ENCODE measurements at regions not wholly inside any gene's neighbourhood (a gene's known extent, or its start where the extent isn't known, plus 50 kb on each side); places are given as distances from the start of the nearest gene placed in this dataset.
"Not testable (repeated sequence)": the region's sequence is repeated elsewhere in the genome, so short reads cannot be mapped to it uniquely, and the experiment has no call there.

DNA sequence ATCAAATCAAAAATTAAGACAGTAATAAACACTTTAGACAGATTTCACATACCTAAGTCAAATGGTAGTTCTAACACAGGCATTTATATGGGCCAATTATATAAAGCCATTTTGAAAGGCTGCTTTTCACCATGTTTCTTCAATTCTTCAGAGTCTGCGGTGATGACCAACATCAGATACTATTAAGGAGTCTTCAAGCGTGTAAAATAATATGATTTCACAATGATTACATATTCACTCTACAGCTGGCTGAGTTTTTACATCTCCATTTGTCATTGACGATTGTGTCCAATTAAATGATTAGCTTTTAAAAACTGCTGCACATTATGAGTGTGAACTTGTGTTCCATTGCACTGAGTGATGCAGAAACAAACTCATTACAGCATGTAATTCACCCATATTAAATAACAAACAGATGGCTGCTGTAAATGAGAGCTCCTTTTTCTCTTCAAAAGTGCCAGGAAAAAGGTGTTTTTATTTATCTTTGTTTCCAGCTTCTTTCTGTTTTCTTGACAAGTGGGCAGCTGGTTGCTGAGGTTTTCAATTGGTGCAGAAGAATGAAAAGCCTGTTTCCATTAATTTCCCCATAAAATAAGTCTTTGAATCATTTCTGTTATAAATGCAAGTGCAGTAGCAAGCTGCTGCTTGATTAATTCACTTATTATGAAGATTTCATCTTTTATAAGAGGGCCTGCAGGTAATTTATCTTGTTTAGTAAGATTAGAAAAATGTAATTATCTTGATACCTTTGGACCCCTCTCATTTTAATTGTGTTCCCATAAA lies 676.1 kb upstream of the KLHL1 start:
- no peak for DNase-seq (ENCODE audit: low spot score)

DNA sequence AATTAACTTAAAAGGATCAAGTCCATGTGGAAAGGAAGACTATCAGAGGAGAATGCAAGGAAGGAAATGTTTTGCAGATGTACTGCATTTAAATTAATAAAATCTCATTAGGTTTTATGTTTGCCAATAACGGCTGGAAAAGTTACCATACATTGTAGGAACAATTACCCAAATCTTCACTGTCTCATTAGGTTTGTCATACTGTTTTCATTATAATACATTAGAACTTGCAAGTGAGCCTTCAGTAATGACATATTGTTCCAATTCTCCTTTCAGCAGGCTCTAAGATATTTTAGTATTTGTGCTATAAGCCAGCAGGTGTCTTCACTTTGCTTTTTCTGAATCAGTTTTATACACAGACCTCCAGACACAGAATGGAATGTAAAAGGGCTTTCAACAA lies 661.6 kb upstream of the KLHL1 start:
- DNase-seq (ENCODE audit: low spot score), result no peak

DNA sequence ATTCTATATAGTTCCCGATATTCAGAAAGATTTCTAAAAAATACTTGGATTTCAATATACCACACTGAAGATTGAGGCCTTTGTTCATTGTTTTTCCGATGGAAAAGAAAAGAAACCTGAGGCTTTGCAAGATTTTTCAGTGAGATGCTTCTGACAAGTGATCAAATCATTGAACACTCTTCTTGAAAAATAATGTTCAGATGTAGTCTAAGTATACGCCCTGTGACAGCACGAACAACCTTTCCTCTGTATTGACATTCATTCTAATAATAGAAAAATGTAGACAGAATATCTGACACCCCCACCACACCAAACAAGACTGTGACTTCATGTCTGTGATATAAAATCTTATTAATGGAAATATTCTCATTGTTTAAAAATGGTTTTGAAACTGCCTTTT lies 650.7 kb upstream of the KLHL1 start:
- DNase-seq (ENCODE audit: low spot score), result no peak

GRCh38 chr13:70756088-70756487 lies 647.8 kb upstream of the KLHL1 start:
- DNase-seq (ENCODE audit: low spot score), result no peak

DNA sequence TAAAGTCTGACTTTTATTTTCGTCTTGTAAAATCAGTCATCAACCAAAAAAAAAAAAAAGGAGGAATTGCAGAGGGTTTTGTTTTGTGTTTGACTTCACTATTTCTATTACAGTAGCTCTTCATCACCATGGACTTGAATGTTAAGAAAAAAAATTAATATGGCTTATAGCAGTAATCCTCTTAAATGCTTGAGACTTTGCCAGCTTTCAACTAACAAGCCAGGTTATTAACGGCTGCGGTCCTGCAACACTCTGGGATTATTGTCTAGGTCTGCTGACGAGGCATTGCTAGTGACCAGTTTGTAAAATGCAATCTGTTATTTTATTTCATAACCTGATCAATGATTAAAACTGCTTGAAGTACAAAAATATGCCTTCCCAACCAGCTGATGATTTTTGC lies 647.2 kb upstream of the KLHL1 start:
- DNase-seq (ENCODE audit: low spot score), result no peak

GRCh38 chr13:70747262-70747661 lies 639.0 kb upstream of the KLHL1 start:
- DNase-seq (ENCODE audit: low spot score), result no peak

DNA sequence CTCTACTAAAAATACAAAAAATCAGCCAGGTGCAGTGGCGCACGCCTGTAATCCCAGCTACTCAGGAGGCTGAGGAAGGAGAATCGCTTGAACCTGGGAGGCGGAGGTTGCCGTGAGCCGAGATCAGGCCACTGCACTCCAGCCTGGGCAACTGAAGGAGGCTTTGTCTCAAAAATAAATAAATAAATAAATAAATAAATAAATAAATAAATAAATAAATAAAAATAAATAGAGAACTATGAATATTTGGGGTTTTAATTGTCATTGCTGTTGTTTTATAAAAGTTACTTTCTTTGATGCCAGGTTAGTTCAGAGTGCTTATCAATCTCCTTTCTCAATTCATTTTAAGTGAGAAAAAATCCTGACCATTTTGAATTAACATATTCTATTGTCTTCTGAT lies 638.2 kb upstream of the KLHL1 start:
- not testable (repeated sequence) for DNase-seq (ENCODE audit: low spot score)

DNA sequence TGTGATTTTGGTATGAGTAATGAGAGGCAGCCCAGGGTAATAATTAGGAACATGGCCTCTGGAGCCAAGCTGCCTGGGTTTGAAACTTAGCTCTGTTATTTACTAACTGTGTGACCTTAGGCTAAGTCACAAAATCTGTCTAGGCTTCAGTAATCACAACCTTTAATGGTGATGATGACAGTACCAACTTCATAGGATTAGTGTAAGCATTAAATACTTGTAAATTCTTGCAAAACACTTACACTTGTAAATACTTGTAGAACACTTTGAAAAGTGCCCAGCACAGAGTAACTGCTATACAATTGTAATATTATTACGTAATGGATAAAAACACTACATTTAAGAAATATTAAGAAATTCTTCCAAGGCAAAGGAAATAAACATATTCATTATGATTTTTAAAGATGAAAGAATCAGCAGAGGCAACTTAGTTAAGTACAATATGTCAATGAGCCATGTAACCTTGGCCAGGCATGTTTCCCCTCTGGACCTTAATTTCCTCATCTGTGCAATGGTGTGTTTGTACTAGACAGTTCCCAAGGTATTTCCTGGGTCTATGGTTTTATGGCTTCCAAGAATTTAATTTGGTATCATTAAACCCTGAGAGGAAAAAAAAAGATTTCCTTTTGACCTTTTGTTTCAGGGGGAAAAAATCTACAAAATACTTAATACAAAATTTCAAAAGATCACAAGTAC lies 628.5 kb upstream of the KLHL1 start:
- no peak for DNase-seq (ENCODE audit: low spot score)

DNA sequence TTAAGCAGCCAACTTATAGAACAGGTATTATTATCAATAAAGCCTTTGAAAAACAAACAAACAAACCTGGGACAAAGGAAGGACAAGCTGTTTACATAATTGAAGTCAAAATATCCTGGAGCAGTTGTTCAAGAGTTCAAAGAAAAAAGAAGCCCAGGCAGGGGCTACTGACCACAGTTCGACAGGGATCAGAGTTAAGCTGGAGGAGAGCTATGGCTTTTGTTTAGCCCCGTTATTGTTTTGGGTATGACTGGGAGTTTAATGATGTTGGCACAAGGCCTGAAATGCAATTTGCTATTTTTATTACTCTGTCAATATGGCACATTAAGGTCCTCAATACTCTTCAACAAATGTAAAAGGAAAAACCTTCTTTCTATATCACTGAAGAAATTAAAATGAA lies 624.4 kb upstream of the KLHL1 start:
- no peak for DNase-seq (ENCODE audit: low spot score)

DNA sequence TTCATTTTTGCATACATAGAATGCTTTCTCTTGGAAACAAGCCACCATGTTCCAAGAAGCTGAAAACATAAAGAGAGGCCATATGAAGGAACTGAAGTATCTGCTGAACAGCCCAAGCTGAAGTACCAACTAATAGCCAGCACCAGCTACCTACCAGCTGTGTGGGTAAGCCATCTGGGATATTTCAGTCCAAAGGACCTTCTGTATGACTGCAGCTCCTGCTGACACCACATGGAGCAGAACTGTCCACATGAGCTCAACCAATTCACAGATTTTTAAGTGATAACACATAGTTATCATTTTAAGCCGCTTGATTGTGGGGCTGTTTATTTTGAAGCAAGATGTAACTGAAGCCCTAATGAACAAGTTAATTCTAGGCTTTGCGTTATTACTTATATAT lies 621.1 kb upstream of the KLHL1 start:
- DNase-seq (ENCODE audit: low spot score), result no peak

DNA sequence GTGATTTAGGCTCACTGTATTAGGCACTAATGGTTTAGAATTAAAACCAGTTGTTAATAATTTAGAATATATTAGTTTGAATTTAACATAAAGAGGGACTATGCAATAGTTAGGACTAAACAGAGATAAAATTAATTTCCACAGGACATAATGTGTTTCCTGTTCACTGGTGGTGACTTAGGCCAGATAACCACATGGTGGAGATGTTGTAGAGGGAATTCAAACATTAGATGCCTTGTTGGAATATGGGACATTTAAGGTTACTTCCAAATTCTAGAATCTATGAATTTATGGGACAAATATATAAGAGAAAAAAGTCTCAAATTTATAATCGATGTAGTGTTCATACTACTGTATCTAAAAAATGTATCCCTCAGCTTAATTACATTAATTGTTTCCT lies 615.5 kb upstream of the KLHL1 start:
- DNase-seq (ENCODE audit: low spot score), result no peak

DNA sequence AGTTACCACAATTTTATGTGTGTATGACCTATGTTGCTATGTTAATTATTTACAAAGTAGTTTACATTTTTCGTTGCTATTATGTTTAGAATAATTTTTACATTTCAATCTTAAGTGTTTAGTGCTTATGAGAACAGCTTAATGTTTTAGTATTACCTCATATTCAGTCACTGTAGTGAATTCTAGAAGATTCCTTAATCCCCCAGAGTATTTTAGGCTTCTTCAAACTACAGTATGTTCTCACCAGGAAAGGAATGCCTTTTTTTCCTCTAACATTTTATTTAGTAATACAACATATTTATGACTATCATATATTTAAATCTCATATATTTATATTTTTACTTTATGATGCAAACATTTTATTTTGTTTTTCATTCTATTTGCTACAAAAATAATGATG lies 612.1 kb upstream of the KLHL1 start:
- DNase-seq (ENCODE audit: low spot score), result no peak

GRCh38 chr13:70714993-70715392 lies 606.7 kb upstream of the KLHL1 start:
- DNase-seq (ENCODE audit: low spot score), result no peak

DNA sequence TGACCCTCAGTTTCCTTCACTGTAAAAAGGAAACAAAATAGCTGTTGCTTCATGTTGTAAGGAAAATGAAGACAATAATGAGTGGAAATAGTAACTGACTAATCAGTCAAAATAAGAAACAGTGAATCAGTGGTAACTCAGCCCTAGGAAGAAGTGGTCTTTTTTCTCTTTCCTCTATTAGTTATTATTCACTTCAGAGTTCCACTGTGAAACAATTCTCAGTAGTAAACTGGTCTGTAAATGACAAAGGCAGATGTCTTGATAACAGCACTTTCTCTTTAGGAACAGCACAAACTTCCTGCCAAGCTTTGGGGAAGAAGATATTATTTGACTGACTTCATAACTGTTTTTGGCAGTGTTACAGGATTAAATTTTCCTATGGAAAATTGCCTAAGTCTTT lies 600.5 kb upstream of the KLHL1 start:
- no peak for DNase-seq (ENCODE audit: low spot score)

GRCh38 chr13:70703755-70704154 lies 595.5 kb upstream of the KLHL1 start:
- no peak for DNase-seq (ENCODE audit: low spot score)

- DNase-seq (ENCODE audit: low spot score), result no peak
Observed at GRCh38 chr13:70694996-70695715, 586.9 kb upstream of the KLHL1 start.

DNA sequence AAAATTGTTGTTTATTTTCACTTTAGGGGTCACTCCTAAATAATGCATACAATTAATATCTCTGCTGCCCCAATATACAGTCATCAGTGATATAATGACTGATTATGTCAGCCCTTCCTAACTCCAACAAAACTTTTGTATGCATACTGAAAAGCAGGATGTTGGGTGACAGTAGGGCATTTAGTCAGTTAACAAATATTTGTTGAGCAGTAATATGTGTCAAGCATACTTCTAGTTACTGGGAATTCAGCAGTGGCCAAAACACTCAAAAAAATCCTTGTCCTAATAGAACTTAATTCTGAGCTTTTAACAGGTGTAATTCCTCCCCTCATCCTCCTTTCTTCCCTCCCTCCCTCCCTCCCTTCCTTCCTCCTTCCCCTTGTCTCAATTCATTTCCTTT lies 560.7 kb upstream of the KLHL1 start:
- DNase-seq (ENCODE audit: low spot score), result no peak

GRCh38 chr13:70668293-70668692 lies 560.0 kb upstream of the KLHL1 start:
- peak; percentile 64 for DNase-seq (ENCODE audit: low spot score)

DNA sequence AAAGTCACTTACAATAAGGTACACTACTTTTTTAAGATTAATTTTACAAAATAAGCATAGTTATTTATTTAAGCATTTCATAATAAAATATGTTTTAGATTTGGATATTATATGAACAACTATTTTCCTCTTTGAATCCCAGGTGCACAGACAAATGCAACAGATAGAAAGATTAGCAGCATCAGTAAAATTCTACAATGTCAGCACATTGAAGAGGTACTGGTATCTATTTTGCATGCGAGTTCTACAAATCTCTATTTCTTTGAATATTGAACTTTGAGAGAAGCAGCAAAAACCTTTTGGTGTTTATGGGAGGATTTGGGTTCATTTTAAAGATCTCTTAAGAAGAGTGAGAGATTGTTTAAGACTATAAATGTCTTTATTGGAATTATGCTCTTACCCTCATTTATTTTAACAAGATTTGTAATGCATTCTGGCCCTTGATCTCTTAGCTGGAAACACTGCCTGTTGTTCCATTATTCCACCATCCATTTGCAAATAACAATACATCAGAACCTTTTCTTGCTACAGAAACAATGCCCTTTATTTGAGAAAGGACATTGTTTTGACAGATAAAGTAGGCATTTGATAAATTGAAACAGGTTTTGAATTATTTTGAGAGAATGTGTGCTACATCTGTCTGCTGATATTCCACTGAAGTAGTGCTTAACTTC lies 558.8 kb upstream of the KLHL1 start:
- no peak for DNase-seq (ENCODE audit: low spot score)

DNA sequence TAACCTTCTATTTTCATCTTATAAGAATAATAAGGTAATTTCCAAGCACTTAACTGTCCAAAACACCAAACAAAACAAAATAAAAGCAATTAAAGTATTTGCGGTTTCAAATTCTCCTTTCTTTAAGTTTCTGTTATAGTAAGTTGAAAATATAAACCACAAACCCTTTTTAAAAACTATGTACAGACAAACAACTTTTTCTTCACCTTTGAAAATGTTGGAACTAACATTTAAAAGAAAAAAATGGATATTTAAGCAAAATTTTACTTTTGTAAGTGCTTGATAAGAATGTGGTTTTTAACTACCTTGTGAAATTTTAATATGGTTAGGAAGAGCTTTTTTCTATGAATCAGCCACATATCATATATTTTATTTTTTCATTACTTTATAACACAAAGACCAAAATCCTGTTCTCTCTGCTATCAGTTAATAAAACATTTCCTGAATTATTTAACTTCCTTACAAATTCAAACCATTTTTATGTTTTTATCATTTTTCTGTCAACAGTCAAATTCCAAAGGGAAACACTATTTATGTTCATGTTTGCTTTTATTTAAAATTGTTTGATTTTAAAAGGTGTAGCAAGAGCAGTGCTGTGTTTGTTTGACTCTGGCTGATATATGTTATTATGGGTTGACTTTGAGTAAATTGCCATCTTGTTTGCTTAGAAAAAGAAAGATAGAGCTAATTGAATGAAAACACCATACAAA lies 554.1 kb upstream of the KLHL1 start:
- no peak for DNase-seq (ENCODE audit: low spot score)

GRCh38 chr13:70644052-70644451 lies 535.8 kb upstream of the KLHL1 start:
- DNase-seq (ENCODE audit: low spot score), result no peak

DNA sequence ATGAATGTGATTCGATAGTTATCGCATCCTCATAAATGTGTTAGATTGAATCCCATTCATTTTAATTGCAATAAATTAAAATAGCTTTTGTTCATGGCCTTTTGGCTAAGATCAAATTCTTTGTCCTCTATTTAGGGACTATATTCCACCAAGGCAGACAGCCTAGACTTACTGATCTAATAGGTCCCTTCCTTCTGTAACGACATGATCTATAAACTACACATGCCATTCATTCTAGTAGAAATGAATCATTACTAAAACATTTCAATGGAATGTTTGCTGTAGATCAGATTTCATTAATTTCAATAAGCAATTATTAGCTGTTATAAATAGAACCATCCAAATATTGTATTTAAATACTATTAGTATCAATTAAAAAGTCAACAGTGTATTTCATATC lies 526.6 kb upstream of the KLHL1 start:
- no peak for DNase-seq (ENCODE audit: low spot score)
